ENCODE measurements at regions not wholly inside any gene's neighbourhood (a gene's known extent, or its start where the extent isn't known, plus 50 kb on each side); places are given as distances from the start of the nearest gene placed in this dataset.

- TF ChIP-seq EZH2 (IDR thresholded peaks at IDR 0.05; ENCODE audit: borderline replicate concordance, low read length) (no peak), CTCF (IDR thresholded peaks at IDR 0.05; ENCODE audit: low read length) (no peak)
- Histone ChIP-seq H3K9me3 (ENCODE audit: low read length) (no peaks in the 10 kb centered on the region), H3K9ac (ENCODE audit: low read length) (no peak overlapping the region), H3K4me1 (ENCODE audit: insufficient read depth, low read length, severe bottlenecking) (no peaks in the 10 kb centered on the region), H3K79me2 (ENCODE audit: insufficient read depth, low read length) (no peaks in the 10 kb centered on the region), H3F3A (ENCODE audit: insufficient read depth, low read length) (no peaks in the 10 kb centered on the region), H3K27me3 (ENCODE audit: insufficient read depth, low read length) (no peaks in the 10 kb centered on the region), H3K4me2 (ENCODE audit: low read length) (no peak overlapping the region), H3K4me3 (ENCODE audit: low read depth, low read length, poor library complexity, severe bottlenecking) (no peak overlapping the region), H3K36me3 (ENCODE audit: insufficient read depth, low read length) (no peaks in the 10 kb centered on the region), H4K20me1 (ENCODE audit: insufficient read depth, low read length) (no peaks in the 10 kb centered on the region), H2AFZ (ENCODE audit: low read length) (no peak overlapping the region), H3K27ac (ENCODE audit: low read depth, low read length, poor library complexity, severe bottlenecking) (no peak overlapping the region), H3K9me2 (ENCODE audit: low read depth, low read length) (no peaks in the 10 kb centered on the region)
Observed at GRCh38 chr7:136517971-136518370, 350.5 kb upstream of the CHRM2 start.

- Histone ChIP-seq H3K9me3 (ENCODE audit: low read length) (no peaks in the 10 kb centered on the region), H3K36me3 (ENCODE audit: insufficient read depth, low read length) (no peaks in the 10 kb centered on the region), H3K4me2 (ENCODE audit: low read length) (no peak overlapping the region), H3K9ac (ENCODE audit: low read length) (no peak overlapping the region), H3K4me1 (ENCODE audit: insufficient read depth, low read length, severe bottlenecking) (no peaks in the 10 kb centered on the region), H3K79me2 (ENCODE audit: insufficient read depth, low read length) (no peaks in the 10 kb centered on the region), H3K4me3 (ENCODE audit: low read depth, low read length, poor library complexity, severe bottlenecking) (no peak overlapping the region), H3K27me3 (ENCODE audit: insufficient read depth, low read length) (no peaks in the 10 kb centered on the region), H4K20me1 (ENCODE audit: insufficient read depth, low read length) (no peaks in the 10 kb centered on the region), H3K27ac (ENCODE audit: low read depth, low read length, poor library complexity, severe bottlenecking) (no peak overlapping the region), H3F3A (ENCODE audit: insufficient read depth, low read length) (no peaks in the 10 kb centered on the region), H2AFZ (ENCODE audit: low read length) (no peak overlapping the region), H3K9me2 (ENCODE audit: low read depth, low read length) (no peaks in the 10 kb centered on the region)
- TF ChIP-seq CTCF (IDR thresholded peaks at IDR 0.05; ENCODE audit: low read length) (no peak), EZH2 (IDR thresholded peaks at IDR 0.05; ENCODE audit: borderline replicate concordance, low read length) (no peak)
Observed at GRCh38 chr7:136514776-136515175, 353.7 kb upstream of the CHRM2 start.

DNA sequence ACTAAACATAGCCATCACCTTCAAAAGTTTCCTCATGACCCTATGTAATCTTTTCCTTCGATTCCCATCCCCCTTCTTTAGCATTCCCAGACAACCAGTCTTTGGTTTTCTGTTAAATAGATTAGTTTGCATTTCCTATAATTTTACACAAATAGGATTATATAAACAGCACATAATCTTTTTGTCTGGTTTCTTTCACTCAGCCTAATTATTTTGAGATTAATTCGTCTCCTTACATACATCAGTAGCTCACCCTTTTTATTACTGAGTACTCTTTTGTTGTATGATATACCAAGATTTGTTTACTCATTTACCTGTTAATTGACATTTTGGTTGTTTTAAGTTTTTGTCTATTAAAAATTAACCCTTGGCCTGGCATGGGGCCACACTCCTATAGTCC is 354.7 kb upstream of the CHRM2 start:
- H3K36me3 ChIP-seq (ENCODE audit: insufficient read depth, low read length) = no peaks in the 10 kb centered on the region
- no peak overlapping the region for H3K9ac ChIP-seq (ENCODE audit: low read length)
- no peak overlapping the region for H3K4me3 ChIP-seq (ENCODE audit: low read depth, low read length, poor library complexity, severe bottlenecking)
- H2AFZ ChIP-seq (ENCODE audit: low read length) = no peak overlapping the region
- no peaks in the 10 kb centered on the region for H3K9me3 ChIP-seq (ENCODE audit: low read length)
- H3K27ac ChIP-seq (ENCODE audit: low read depth, low read length, poor library complexity, severe bottlenecking) = no peak overlapping the region
- TF ChIP-seq EZH2 (IDR thresholded peaks at IDR 0.05; ENCODE audit: borderline replicate concordance, low read length) = no peak
- TF ChIP-seq CTCF (IDR thresholded peaks at IDR 0.05; ENCODE audit: low read length) = no peak
- no peaks in the 10 kb centered on the region for H3K79me2 ChIP-seq (ENCODE audit: insufficient read depth, low read length)
- H4K20me1 ChIP-seq (ENCODE audit: insufficient read depth, low read length) = no peaks in the 10 kb centered on the region
- H3F3A ChIP-seq (ENCODE audit: insufficient read depth, low read length) = no peaks in the 10 kb centered on the region
- H3K9me2 ChIP-seq (ENCODE audit: low read depth, low read length) = no peaks in the 10 kb centered on the region
- H3K27me3 ChIP-seq (ENCODE audit: insufficient read depth, low read length) = no peaks in the 10 kb centered on the region
- no peaks in the 10 kb centered on the region for H3K4me1 ChIP-seq (ENCODE audit: insufficient read depth, low read length, severe bottlenecking)
- H3K4me2 ChIP-seq (ENCODE audit: low read length) = no peak overlapping the region

Data from OCI-LY1 (cell line).